Breast epithelium (tissue), 4 donors: ENCODE measurements at regions not wholly inside any gene's neighbourhood (a gene's known extent, or its start where the extent isn't known, plus 50 kb on each side); places are given as distances from the start of the nearest gene placed in this dataset.

ENCODE experiments used
- DNase-seq, 2 donors: peaks; one replicate each; pipeline ENCODE4 v3.0.0-alpha.2; 2019; ENCODE audit warnings: low spot score in 2 of 2
- H3K27ac ChIP-seq, 2 donors: fragments of 200-600 bp; sonication (generic) in 1 of 2; one replicate each; pipeline ENCODE4 v1.5.1; 2016 to 2019; ENCODE audit warnings: mild to moderate bottlenecking in 1 of 2
- H3K27me3 ChIP-seq, 2 donors: fragments of 200-600 bp; sonication (generic) in 1 of 2; one replicate each; pipeline versions ENCODE4 v1.5.1 to v1.6.0; 2017 to 2019; ENCODE audit warnings: control low read depth in 1 of 2, mild to moderate bottlenecking in 1 of 2
- H3K36me3 ChIP-seq: fragments of 200-600 bp; one replicate; pipeline ENCODE4 v1.5.1; 2019
- H3K4me1 ChIP-seq, 2 donors: fragments of 200-600 bp; sonication (generic); one replicate each; pipeline ENCODE4 v1.5.1; 2016 to 2019; ENCODE audit warnings: control low read depth in 1 of 2
- H3K4me3 ChIP-seq, 3 donors: fragments of 200-600 bp; sonication (generic); 1 replicate in 2 of 3; 2 replicates in 1 of 3; pipeline ENCODE4 v1.5.1; 2016 to 2019; ENCODE audit warnings: mild to moderate bottlenecking in 3 of 3, moderate library complexity in 2 of 3
- H3K9me3 ChIP-seq, 2 donors: fragments of 200-600 bp; sonication (generic) in 1 of 2; one replicate each; pipeline ENCODE4 v1.5.1; 2016 to 2019; ENCODE audit warnings: control low read depth in 1 of 2
- POLR2A ChIP-seq: fragments of 450-650 bp; IDR thresholded peaks from one replicate; pipeline ENCODE4 v1.6.1; 2016; ENCODE audit warnings: antibody characterized with exemption, mild to moderate bottlenecking, moderate library complexity
- POLR2AphosphoS5 ChIP-seq, 3 donors: sonication (generic); formaldehyde crosslinking; IDR thresholded peaks; one replicate each; pipeline ENCODE4 v1.6.1; 2017; ENCODE audit warnings: antibody characterized with exemption in 3 of 3
- intact Hi-C: fragments of 100-400 bp; cut with DNase I; formaldehyde crosslinking; loops from one replicate; pipeline ENCODE4 v1.15.1; 2023; ENCODE audit warnings: low total_unique reads
- TF ChIP-seq, protein P1 (sequence below), 3 donors: fragments of 450-650 bp; IDR thresholded peaks; one replicate each; pipeline ENCODE4 v1.5.1; 2016 to 2017; ENCODE audit warnings: antibody characterized with exemption in 3 of 3, mild to moderate bottlenecking in 3 of 3, moderate library complexity in 3 of 3

DNA sequence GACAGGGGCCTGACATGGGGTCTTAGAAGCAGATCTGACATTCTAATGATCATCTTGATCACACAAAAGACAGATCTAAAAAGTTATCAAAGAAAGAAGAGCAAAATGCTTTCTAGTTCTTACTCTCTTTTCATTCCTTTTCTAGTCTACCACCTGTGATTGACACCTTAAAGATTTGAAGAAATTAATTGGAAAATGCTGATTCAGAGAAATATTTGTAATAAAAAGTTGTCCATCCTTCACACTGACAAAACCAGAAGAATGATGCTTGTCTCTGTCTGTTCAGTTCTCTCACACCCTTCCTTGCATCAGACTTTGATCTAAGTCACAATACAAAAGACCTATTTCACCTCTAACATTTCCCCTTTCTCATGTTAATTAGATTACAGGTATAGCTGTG is 182.4 kb downstream of the RAP2A start:
- Histone ChIP-seq H3K4me1 (no peaks in the 10 kb centered on the region), H3K9me3 (no peaks in the 10 kb centered on the region), H3K4me3 (no peak overlapping the region), H3K27me3 (no peaks in the 10 kb centered on the region), H3K36me3 (no peaks in the 10 kb centered on the region), H3K27ac (no peak overlapping the region)
- TF ChIP-seq, protein P1, sequence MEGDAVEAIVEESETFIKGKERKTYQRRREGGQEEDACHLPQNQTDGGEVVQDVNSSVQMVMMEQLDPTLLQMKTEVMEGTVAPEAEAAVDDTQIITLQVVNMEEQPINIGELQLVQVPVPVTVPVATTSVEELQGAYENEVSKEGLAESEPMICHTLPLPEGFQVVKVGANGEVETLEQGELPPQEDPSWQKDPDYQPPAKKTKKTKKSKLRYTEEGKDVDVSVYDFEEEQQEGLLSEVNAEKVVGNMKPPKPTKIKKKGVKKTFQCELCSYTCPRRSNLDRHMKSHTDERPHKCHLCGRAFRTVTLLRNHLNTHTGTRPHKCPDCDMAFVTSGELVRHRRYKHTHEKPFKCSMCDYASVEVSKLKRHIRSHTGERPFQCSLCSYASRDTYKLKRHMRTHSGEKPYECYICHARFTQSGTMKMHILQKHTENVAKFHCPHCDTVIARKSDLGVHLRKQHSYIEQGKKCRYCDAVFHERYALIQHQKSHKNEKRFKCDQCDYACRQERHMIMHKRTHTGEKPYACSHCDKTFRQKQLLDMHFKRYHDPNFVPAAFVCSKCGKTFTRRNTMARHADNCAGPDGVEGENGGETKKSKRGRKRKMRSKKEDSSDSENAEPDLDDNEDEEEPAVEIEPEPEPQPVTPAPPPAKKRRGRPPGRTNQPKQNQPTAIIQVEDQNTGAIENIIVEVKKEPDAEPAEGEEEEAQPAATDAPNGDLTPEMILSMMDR (IDR thresholded peaks at IDR 0.05): no peak
- intact Hi-C loops: no loop called here
- no peak for DNase-seq

DNA sequence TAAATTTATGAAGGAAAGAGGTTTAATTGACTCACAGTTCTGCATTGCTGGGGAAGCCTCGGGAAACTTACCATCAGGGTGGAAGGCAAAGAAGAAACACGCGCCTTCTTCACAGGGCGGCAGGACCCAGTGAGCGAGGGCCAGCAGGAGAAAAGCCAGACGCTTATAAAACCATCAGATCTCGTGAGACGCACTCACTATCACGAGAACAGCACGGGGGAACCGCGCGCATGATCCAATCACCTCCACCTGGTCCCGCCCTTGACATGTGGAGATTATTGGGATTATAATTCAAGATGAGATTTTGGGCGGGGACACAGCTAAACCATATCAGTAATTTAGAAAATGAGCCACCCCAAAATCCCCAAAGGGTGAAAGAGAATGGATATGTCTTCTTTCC is 187.1 kb downstream of the RAP2A start:
- Histone ChIP-seq H3K27ac (no peak overlapping the region), H3K36me3 (no peaks in the 10 kb centered on the region), H3K4me3 (no peak overlapping the region), H3K9me3 (no peaks in the 10 kb centered on the region), H3K4me1 (no peaks in the 10 kb centered on the region), H3K27me3 (no peaks in the 10 kb centered on the region)
- intact Hi-C loops: no loop called here
- TF ChIP-seq, protein P1 (IDR thresholded peaks at IDR 0.05): no peak
- no peak for TF ChIP-seq POLR2AphosphoS5 (IDR thresholded peaks at IDR 0.05)
- TF ChIP-seq POLR2A: no peak
- no peak for DNase-seq

DNA sequence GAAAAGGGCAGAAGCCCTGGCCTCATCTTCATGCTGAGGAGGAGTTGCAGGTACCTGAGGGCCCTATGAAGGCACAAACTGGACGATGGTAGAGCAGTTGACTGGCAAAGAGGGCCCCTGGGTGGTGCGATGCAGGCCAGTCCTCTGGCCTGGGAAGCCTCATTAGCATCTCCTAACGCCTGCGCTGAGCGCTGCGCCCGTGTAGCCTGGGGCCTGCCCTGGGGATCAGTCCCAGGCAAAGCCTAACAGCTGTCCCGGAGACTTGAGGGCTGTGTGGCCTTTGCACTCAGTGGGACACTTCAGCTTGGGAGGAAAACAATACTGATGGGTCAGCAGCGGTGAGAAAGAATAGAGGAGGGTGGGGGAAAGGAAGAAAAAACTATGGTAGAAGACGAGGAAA is 187.7 kb downstream of the RAP2A start:
- Histone ChIP-seq H3K4me1 (no peaks in the 10 kb centered on the region), H3K4me3 (no peak overlapping the region)
- intact Hi-C loops: no loop called here

DNA sequence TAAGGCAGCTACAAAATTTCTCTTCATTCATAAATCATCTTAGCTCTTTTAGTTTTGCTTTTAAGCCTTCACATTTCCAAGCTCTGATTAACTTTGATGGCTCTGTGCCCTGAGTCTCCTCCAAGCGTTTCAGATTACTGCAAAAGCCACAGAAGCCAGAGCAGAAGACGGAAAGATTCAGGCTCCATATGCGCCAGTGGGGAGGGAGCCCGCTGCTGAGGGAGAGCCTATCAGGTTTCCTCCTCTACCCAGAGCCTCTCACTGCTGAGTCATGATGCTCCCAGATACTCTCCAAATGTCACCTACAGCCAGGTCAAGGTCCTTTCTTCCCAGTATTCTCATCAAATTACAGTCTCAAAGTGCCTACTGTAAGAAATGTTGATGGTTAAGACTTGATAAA is 193.6 kb downstream of the RAP2A start:
- Histone ChIP-seq H3K4me3 (no peak overlapping the region), H3K27ac (no peak overlapping the region), H3K4me1 (no peaks in the 10 kb centered on the region), H3K9me3 (peaks cover 7 to 9% of the 10 kb centered on the region in 2 donors), H3K27me3 (no peaks in the 10 kb centered on the region), H3K36me3 (no peaks in the 10 kb centered on the region)
- TF ChIP-seq POLR2AphosphoS5 (IDR thresholded peaks at IDR 0.05) (no peak), POLR2A (no peak)
- TF ChIP-seq, protein P1 (IDR thresholded peaks at IDR 0.05): no peak
- no peak for DNase-seq
- intact Hi-C loops: no loop called here

More for the DNA sequence above, 187.7 kb downstream of the RAP2A start:
- TF ChIP-seq POLR2AphosphoS5 (IDR thresholded peaks at IDR 0.05) (no peak), POLR2A (no peak)
- TF ChIP-seq, protein P1 (IDR thresholded peaks at IDR 0.05): no peak
- Histone ChIP-seq H3K27me3 (no peaks in the 10 kb centered on the region), H3K27ac (no peak overlapping the region), H3K9me3 (no peaks in the 10 kb centered on the region), H3K36me3 (no peaks in the 10 kb centered on the region)
- no peak for DNase-seq

DNA sequence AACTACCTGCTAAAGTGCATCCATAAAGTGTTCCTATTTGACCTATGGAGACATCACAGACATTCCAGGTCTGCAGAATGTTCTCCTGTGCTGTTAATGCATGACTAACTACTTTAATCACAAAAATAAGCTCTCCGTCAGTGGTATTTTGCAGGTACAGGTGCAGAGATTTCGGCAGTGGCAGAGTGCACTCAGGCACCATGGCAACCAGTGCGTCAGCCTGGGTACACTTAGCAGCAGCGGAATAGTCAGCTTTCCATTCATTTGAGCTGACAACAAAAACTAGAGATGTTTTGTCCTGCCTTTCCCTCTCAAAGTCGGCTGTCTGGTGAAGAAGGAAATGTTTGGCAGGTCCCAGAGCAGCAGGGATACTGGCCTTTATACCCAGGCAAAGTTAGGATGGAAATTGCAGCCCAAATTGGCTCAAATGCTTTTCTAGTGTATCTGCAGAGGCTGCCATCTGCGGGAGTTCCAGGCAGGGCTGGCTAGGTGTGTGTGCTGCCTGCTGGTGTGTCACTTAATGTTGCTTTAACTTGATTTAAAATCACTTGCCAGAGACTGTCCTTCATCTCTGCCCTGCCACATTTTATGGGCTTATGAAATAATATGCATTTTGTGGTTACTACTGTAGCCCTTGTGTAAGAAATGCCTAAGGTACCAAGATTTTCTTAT is 195.8 kb downstream of the RAP2A start:
- Histone ChIP-seq H3K4me1 (no peaks in the 10 kb centered on the region), H3K27me3 (no peaks in the 10 kb centered on the region), H3K4me3 (no peak overlapping the region), H3K36me3 (no peaks in the 10 kb centered on the region), H3K9me3 (peaks cover 11 to 13% of the 10 kb centered on the region in 2 donors), H3K27ac (no peak overlapping the region)
- DNase-seq: no peak
- TF ChIP-seq POLR2A (no peak), POLR2AphosphoS5 (IDR thresholded peaks at IDR 0.05) (no peak)
- TF ChIP-seq, protein P1 (IDR thresholded peaks at IDR 0.05): no peak
- intact Hi-C loops: no loop called here
